ENCODE measurements at regions not wholly inside any gene's neighbourhood (a gene's known extent, or its start where the extent isn't known, plus 50 kb on each side); places are given as distances from the start of the nearest gene placed in this dataset.

DNA sequence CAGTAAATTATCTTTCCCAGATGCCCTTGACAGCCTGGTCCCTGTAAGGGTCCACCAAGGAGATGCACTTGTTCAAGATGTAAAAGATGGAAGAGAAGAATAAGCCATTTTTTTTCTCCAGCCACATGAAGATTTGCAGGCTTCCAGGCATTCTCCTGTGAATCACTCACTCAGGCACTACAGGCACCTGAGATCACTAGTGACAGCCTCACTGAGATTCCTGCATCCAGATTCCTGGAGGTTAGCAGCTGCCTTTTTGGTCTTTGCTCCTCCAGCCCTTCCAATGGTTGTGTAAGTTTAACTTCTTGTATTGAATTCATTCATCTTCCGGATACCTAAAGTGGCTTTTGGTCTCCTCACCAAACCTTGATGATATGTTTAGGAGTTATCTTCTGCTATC, 630.2 kb upstream of the CADM1 start:
- TF ChIP-seq, protein P1, sequence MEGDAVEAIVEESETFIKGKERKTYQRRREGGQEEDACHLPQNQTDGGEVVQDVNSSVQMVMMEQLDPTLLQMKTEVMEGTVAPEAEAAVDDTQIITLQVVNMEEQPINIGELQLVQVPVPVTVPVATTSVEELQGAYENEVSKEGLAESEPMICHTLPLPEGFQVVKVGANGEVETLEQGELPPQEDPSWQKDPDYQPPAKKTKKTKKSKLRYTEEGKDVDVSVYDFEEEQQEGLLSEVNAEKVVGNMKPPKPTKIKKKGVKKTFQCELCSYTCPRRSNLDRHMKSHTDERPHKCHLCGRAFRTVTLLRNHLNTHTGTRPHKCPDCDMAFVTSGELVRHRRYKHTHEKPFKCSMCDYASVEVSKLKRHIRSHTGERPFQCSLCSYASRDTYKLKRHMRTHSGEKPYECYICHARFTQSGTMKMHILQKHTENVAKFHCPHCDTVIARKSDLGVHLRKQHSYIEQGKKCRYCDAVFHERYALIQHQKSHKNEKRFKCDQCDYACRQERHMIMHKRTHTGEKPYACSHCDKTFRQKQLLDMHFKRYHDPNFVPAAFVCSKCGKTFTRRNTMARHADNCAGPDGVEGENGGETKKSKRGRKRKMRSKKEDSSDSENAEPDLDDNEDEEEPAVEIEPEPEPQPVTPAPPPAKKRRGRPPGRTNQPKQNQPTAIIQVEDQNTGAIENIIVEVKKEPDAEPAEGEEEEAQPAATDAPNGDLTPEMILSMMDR (IDR thresholded peaks at IDR 0.05) = no peak
- TF ChIP-seq POLR2A (IDR thresholded peaks at IDR 0.05) = no peak
